Stimulated activated CD4-positive, alpha-beta T cell treated with anti-CD3 and anti-CD28 coated beads, TNF-alpha, amount 100 ng/mL, for 48 hours (primary cell): ENCODE measurements at regions not wholly inside any gene's neighbourhood (a gene's known extent, or its start where the extent isn't known, plus 50 kb on each side); places are given as distances from the start of the nearest gene placed in this dataset.
"Not testable (repeated sequence)": the region's sequence is repeated elsewhere in the genome, so short reads cannot be mapped to it uniquely, and the experiment has no call there.

Experiments
- DNase-seq, 3 donors: peaks; one replicate each; pipeline ENCODE4 v3.0.0-alpha.2; 2020; ENCODE audit warnings: low read depth in 3 of 3

DNA sequence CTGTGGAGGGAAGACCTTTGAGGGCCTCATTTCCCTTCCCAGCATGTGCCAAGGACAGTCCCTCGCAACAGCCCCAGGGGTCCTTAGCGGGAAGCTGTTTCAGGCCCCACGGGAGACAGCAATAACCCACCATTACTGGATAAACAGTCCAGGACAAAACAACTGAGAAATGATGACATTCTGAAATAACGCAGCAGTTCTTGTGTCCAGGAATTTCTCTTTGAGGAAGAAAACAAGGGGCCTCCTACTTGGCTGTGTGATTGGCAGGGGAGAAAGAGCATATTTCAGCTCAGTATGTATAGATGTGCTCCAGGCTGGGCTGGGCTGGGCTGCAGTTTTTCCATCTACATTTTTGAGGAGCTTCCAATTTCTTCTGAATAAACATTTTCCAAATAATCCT lies 82.2 kb upstream of the THBS1 start:
- no peak for DNase-seq

DNA sequence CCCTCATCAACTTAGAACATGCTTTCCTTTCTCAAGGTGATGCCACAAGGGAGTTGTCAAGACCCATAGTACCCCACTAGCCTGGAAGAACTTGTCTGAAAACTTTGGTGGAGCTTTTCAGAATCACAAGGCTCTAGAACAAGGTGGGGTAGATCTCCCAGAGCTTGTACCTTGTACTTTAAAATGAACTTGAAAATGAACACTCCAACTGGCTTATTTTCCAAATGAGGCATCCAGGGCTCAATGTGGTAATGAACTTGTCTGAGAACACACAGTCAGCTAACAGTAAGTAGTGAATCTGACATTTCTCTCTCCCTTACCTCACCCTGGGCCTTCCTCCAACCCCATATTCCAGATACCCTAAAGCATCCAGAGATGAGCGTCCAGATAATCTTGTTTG lies 81.8 kb upstream of the THBS1 start:
- no peak for DNase-seq

DNA sequence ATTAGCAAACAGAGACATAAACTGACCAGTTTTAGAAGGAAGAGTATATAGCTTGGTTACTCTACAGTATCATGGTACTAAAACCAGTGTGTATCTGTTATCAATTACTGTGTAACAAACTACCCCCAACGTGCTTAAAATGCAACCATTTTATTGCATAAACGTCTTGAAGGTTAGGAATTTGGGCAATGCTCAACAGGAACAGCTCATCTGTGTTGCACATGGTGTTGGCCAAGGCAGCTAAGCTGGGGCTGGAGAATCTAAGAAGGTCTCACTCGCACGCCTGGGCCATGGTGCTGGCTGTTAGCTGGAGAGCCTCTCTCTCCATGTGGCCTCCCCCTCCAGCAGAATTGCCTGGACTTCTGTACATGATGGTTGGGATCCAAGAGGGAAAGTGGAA lies 81.2 kb upstream of the THBS1 start:
- no peak for DNase-seq

DNA sequence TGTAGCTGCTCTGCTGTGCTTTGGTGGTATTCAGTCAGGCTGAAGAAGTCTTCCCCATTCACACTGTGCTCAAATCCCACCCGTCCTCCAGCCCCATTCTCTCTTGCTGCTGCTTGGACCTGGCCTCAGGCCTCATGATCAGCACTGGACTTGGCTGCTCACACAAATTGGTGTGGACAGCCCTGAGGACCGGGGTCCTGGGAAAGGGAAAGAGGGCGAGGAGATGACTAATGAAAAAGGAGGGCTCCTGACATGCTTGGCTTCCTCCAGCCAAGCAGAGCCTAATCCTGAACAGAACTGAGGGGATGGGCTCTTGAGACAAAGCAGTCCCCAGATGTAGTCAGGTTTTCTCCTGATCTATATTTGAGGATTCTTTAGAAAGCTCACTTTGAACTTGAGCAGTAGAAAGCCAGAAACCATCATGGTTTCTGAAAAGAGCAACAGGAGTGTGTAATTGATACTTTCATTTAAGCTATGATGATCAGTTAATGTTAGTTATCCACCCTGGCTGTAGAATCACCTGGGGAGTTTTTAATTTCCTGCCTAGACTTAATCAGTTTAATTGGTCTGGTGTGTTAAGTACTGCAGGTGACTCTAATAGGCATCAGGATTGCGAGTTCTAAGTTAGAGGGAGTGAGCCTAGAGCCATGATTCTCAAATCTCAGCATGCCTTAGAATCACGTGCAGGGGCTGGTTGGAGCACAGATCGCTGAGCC lies 79.4 kb upstream of the THBS1 start:
- DNase-seq = no peak

DNA sequence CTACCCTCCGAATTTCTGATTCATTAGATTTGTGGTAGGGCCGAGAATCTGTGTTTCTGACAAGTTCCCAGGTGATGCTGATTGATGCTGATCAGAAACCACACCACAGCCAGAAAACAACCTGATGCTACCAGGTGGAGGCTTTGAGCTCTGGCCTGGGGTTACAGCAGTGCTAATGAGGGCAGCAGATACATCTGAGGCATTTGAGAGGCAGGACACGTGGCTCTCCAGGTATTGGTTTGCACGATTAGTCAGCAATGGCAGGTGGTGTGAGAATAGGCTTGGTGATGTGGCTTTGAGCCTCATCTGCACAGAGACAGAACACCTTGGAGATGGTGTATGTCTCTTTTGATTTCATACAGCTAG lies 78.8 kb upstream of the THBS1 start:
- no peak for DNase-seq

DNA sequence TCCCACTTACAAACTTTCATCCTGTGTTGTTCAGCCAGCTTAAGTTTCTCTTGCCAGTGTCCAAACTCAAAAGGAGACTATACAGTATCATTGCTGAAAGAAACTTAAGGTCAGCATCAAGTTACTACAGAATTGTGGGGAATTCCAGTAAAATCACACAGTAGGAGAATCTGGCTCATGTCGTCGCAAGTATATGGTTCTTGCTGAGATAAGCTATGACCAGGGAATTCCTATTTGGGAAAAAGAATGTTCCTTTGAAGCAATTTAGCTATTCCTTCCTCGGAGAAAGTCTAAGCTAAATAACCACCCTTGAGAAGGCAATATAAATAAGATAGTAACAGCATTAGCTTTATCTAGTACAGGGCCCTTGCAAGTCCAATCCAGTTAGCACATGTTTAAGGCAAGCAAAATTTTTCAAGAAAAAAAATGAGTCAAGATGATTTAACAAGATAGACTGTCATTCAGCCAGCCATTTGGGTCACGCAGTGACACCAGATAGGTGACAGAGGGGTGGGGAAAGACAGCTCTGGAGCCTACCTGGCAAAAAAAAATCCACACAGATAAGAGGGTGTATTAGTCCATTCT lies 78.2 kb upstream of the THBS1 start:
- DNase-seq = no peak

DNA sequence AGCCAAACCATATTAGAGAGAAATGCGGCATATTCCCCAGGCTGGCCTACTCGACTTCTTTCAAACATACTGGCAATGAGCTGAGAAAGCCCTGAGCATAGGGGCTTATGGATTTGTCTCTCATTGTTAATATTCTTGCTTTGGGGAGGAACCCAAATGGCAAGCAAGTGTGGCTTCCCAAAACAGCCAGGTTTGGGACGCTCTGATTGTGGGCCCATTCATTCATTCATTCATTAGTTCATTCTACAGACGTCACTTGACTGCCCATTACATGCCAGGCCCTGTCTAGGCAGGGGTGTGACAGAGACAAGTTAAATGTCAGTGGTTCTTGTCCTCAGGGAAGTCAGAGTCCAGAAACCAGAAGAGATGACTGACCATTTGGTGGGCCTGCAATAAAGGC lies 77.4 kb upstream of the THBS1 start:
- DNase-seq = no peak

DNA sequence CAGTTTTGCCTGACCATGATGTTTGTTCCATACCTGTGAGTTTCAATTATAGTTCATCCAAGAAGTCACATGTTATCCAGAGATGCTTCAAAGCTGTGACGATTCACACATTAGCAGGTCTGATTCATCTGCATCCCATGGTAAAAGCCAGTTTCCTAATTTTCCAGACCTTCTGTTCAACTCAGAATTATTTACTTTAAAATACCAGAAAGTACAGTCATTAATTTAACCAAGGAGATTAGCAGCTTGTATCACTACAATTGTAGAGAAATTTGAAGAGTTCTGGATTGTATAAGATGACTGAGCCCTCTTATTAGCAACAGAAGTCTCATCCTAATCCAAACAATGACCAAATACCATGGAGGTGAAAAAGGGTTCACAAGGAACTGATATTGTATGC lies 76.1 kb upstream of the THBS1 start:
- DNase-seq = no peak

DNA sequence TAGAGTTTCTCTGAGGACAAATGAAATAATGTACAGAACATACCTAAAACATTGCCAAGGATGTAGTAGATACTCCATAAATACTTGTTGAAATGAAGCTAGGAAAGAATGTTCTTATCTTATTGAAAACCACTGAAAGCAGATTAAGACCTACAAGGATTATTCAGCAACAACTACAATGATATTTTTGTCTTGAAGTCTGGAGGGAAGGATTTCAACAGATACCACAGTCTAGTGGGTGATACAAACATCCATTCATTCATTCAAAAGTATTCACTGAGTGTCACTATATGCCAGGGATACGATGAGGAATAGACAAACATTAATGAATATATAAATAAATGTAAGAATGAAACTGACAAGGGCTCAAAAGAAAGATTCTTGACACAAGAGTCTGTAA lies 74.7 kb upstream of the THBS1 start:
- no peak for DNase-seq

DNA sequence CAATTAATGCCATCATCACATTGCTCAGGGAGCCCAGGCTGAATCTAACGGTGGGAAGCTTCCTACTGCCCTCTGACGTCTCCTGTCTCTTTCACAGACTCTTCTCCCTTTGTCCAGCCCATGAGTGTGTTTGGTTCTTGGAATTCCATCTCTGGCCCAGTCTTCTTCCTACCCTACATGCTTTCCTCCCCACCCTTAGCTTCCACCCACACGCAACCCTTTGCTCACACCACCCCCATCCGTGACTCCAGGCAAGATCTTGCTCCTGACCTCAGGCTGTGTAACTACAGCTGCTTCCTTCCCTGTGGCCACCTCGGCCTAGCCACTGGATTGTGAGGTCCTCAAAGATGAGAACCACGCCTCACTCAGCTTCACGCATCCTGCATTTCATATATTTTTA lies 72.3 kb upstream of the THBS1 start:
- DNase-seq = no peak

DNA sequence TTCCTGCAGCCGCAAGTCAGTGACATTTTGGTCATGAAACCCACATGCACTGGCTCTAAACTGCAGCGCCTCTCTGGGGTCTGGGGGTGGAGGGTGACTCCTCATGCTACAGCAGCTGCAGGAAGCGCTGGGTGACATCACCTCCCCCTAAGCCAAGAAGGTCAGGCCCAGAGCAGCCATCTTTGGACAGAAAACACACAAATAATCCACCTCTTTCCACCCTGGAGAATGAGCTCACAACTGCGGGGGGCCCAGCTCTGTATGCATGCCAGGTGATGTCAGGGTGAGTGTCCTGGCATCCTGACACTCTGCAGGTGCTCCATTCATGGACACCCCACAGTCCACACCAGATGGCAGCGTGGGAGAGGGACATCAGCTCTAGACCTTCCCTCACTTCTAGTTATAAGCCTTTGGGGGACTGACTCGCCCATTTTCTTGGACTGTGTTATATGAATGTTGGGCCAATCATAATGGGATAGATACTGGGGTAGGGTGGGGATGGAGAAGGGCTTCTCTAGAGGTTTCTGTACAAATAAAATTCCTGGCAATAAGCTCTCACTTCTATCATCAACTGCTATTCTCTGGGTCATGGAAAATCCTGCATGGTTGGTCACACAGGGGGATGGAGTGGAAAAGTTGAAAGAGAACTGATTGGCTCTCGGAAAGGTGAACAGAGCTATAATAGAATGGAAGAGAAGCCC lies 70.7 kb upstream of the THBS1 start:
- no peak for DNase-seq

DNA sequence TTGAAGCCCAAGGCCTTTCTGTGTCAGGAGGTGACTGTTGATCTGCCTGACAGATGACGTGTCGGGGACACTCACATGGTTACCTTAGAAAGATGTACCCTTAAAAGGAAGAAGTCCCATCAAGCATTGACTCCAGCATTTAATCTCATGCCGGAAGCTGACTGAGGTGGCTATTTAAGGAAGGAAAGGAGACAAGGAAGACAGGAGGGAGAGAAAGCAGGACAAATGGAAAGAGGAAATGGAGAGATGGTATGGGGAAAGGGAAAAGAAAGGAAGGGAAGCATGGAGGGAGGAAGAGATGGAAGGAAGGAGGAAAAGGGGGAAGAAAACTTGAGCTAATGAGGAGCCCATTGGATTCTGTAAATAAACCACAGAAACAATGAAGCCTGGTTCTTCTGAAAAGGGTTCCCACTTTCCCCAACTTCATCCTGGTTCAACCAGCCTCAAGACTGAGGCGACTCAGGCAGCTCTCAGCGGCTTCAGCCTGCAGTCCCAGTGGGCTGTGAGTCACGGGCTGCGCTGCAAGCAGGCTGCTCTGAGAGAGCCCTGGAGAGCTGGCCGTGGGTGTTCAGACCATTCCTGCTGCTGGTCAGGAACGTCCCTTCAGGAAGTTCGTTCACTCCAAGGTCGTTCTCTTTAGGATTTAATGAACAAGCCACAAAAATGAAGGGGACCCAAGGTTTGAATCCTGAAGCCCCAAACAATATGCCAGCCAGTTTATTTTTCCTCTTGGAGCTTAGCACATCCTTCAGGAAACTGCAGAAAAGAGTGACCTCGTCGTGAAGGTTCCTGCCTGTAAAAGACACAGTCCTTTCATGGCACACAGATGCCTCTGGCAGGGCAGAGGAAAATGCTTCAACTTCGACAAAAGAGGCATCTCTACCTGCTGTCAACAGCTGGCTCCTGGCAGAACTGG lies 69.6 kb upstream of the THBS1 start:
- DNase-seq = no peak

DNA sequence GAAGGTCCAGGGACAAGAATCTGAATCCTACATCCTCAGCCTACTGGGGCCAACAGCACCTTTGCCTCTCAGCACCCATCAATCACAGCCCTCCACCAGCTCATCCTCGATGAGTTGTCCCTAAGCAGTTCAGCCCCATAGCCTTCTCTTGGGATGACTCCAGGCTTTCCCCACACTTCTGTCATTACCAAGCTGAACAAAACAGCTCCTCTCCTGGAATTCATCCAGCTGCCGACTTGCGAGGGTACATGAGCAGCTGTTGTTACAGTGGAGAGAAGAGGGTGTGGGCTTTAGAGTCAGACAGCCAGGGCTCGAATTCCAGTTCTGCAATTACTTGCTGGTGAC lies 69.0 kb upstream of the THBS1 start:
- no peak for DNase-seq

DNA sequence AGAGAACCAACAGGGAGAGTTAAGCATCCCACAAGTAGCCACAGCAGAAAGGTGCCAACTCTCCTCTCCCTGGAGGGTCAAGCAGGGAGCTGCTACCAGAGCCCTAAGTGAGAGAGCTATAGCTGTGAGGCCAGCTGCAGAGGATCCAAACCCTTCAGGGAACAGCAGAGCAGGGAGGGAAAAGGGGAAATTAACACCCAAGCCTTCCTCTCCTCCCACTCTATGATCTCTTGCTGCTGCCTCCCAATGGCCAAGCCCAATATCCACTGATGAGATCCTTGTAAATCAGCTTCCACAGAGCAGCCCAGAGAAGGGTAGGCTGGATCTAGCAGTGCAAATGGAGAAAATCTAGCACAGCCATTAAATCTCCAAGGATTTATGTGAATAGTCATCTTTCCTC lies 68.2 kb upstream of the THBS1 start:
- no peak for DNase-seq

DNA sequence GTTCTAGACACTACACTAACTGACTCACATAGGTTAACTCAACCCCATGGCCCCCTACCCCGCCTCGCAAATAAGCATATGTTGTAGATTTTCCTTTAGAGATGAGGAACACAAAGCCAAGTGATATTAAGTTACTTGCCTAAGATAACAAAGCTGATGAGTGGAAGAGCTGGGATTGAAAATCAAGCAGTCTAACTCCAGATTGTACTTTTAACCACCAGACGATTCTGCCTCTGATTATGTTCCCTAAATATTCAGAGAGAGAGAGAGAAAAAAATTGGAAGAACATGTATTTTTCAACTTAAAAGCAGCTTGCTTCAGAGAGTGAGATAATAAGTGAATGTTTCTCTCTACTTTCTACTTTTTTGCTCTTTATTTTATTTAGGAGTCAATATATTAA lies 66.9 kb upstream of the THBS1 start:
- no peak for DNase-seq

DNA sequence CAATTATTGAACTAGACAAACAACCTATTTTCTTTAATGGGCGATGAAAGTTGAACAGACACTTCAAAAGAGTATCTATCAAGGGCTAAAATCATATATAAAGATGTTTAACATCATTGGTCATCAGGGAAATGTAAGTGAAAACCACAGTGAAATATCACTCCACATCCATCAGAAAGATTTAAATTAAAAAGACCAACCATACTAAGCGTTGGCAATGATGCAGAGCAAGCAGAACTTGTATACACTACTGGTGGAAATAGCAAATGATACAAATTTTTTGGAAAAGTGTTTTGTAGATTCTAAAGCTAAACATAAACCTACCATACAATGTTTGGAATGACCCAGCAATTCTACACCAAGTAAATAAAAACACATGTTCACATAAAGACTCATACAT lies 65.9 kb upstream of the THBS1 start:
- DNase-seq = no peak

DNA sequence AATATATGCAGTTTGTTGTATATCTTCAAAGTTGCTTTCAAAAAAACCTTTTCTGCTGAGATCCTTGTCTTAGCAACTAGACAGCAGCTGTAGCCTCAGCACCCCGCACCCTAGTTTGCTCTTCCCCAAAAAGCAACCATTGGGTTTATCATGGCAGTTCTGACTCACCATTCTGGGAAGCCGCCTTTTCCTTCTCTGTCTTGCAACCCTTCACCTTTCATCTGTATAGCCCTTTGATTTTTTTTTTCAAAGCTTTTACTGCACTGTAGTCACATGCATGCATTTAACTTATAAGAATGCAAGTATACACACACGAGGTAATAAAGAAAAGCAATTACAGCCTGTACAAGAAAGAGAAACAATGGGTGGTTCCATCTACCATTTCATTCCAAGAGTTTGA lies 65.1 kb upstream of the THBS1 start:
- DNase-seq = no peak

DNA sequence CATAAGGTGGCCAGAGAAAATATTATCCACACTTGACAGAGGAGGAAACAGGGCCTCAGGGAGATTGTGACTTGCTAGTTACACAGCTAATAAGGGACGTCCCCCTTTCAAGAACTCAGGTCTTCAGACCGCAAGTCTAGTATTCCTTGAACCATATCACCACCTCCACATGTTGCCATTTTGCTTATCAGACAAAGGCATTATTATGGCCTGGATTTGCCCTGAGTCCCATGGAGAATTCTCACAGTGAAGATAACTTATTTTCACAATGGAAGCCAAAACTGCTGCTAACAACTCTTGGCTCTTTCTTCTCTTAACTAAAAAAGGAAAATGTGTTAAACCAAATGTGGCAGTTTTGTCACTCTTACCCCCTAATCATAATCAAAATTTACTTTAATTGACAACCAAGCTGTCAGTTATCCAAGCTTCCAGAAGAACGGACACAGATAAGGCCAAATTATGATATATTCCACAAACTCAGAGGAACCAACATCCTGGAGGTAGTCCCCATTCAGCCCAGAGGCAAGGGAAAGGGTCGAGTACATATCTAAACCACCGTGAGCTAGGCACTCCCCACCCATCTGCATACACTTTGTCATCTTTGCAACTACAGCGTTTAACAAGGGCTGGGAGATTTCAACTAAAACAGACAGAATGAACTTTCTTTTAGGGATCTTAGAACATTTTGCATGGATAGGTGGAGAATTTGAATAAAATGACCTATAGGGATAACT lies 63.6 kb upstream of the THBS1 start:
- DNase-seq = no peak

DNA sequence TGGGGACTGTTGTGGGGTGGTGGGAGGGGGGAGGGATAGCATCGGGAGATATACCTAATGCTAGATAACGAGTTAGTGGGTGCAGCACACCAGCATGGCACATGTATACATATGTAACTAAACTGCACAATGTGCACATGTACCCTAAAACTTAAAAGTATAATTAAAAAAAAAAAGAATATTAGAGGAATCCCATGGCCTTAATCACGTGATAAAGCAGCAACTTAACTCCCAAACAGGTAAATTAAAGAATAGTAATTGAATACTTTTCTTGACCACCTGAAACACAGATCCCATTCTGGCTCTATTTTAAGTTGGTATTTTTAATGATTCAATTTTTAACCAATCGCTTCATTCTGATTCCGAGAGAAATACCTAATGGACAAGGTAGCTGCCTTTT lies 56.9 kb upstream of the THBS1 start:
- DNase-seq = not testable (repeated sequence)

DNA sequence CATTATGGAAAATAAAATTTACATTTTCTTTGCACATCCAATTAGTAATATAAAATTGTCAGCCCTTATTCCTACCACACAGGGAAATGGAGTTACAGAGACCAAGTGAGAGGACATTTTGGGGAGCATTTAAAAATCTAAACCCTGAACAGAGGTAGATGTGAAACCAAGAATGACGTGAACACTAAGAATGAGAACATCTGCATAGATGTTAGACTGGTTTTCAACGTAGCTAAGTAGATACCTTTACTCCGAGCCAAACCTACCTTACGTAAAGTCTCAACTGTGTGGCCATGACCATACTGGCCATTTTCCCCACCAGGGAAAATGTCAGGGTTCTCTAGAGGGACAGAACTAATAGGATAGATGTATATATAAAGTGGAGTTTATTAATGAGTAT lies 51.4 kb upstream of the THBS1 start:
- DNase-seq = no peak

DNA sequence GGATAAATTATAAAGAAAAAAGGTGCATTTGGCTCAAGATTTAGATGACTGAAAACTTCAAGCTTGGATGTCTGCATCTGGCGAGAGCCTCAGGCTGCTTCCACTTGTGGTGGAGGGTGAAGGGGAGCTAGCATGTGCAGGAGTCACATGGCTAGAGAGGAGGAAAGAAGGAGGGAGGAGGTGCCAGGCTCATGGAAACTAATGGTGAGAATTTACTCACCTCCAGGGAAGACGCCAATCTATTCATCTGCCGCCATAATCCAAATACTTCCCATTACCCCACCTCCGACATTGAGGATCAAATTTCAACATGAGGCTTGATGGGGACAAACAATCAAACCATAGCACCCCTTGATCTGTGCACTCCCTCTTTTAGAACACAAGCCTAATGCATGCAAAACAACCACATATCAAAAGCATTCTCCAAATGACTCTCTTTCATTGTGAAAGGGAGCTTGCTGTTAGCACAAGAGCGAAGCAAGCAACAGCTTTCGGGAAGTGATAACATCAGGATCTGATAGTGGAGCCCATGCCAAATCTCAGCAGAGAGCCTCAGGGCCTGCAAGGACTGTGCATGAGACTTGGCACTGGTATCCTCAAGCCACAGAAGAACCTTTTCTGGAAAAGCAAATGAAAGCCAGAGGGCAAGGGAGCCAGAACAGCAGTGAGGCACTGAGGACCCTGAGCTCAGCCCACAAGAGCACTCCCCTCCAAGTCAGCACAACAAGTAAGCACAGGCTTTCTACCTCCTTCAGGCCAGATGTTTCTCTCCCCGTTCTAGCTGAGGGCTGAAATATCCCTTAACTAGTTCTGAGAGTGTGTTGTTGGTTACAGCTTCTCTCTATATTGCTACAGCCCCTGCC lies 50.2 kb upstream of the THBS1 start:
- DNase-seq = no peak
